CD14-positive monocyte (primary cell): ENCODE measurements at regions not wholly inside any gene's neighbourhood (a gene's known extent, or its start where the extent isn't known, plus 50 kb on each side); places are given as distances from the start of the nearest gene placed in this dataset.

ENCODE experiments used
- DNase-seq, 3 donors: peaks; one replicate each; pipeline ENCODE4 v3.0.0-alpha.2; 2011 to 2022
- H2AFZ ChIP-seq: 2 replicates; pipeline ENCODE4 v1.6.0; 2012; ENCODE audit warnings: mild to moderate bottlenecking, low read depth, low read length, inconsistent platforms; ENCODE audit not compliant: insufficient read depth, poor library complexity, severe bottlenecking
- H3K27ac ChIP-seq, 2 donors: 1 replicate in 1 of 2; 2 replicates in 1 of 2; pipeline ENCODE4 v1.5.1; 2012 to 2013; ENCODE audit warnings: low read length in 2 of 2, control low read depth in 1 of 2, inconsistent platforms in 1 of 2, low read depth in 1 of 2, mild to moderate bottlenecking in 1 of 2
- H3K27me3 ChIP-seq, 2 donors: one replicate each; pipeline versions ENCODE4 v1.6.0 to v1.6.1; 2011 to 2013; ENCODE audit warnings: low read length in 2 of 2; ENCODE audit not compliant: control insufficient read depth in 2 of 2, insufficient read depth in 2 of 2
- H3K36me3 ChIP-seq, 2 donors: replicated peaks in 1 of 2; 1 replicate in 1 of 2; 2 replicates in 1 of 2; pipeline versions ENCODE4 v1.5.1 to v1.6.1; 2012 to 2013; ENCODE audit warnings: low read length in 2 of 2, control low read depth in 1 of 2, inconsistent platforms in 1 of 2, mild to moderate bottlenecking in 1 of 2; ENCODE audit not compliant: insufficient read depth in 2 of 2, control insufficient read depth in 1 of 2
- H3K4me1 ChIP-seq, 2 donors: 1 replicate in 1 of 2; 2 replicates in 1 of 2; pipeline versions ENCODE4 v1.5.1 to v1.6.1; 2012 to 2013; ENCODE audit warnings: low read length in 2 of 2, control low read depth in 1 of 2, inconsistent platforms in 1 of 2, mild to moderate bottlenecking in 1 of 2, moderate library complexity in 1 of 2; ENCODE audit not compliant: insufficient read depth in 2 of 2, control insufficient read depth in 1 of 2
- H3K4me2 ChIP-seq: replicated peaks from 2 replicates; pipeline ENCODE3; 2012; ENCODE audit warnings: low read length, moderate library complexity, mild to moderate bottlenecking; ENCODE audit not compliant: poor library complexity, severe bottlenecking; ENCODE audit errors: extremely low read depth
- H3K4me3 ChIP-seq, 3 experiments: fragments of 200-600 bp in 1 of 3; sonication (generic) in 1 of 3; replicated peaks in 1 of 3; 1 replicate in 2 of 3; 2 replicates in 1 of 3; pipeline ENCODE4 v1.5.1; 2011 to 2013; ENCODE audit warnings: low read length in 3 of 3, mild to moderate bottlenecking in 3 of 3, control low read depth in 2 of 3, low read depth in 2 of 3, inconsistent platforms in 1 of 3, moderate library complexity in 1 of 3
- H3K79me2 ChIP-seq: 2 replicates; pipeline ENCODE4 v1.6.0; 2012; ENCODE audit warnings: mild to moderate bottlenecking, control low read depth, inconsistent platforms, low read length, moderate library complexity; ENCODE audit not compliant: insufficient read depth
- H3K9ac ChIP-seq: 2 replicates; pipeline ENCODE4 v1.6.0; 2017; ENCODE audit warnings: low read length, mild to moderate bottlenecking; ENCODE audit not compliant: insufficient read depth, poor library complexity, severe bottlenecking
- H3K9me3 ChIP-seq, 2 donors: replicated peaks in 1 of 2; 1 replicate in 1 of 2; 2 replicates in 1 of 2; pipeline versions ENCODE4 v1.5.1 to v1.6.1; 2012 to 2013; ENCODE audit warnings: low read length in 2 of 2, control low read depth in 1 of 2; ENCODE audit not compliant: control insufficient read depth in 1 of 2, insufficient read depth in 1 of 2
- H4K20me1 ChIP-seq: 2 replicates; pipeline ENCODE4 v1.6.0; 2012; ENCODE audit warnings: mild to moderate bottlenecking, low read length, control low read depth, moderate library complexity; ENCODE audit not compliant: insufficient read depth
- H3K27ac Mint-ChIP-seq, 7 donors: one replicate each; pipeline ENCODE4 v1.8.0; 2020; ENCODE audit warnings: mild to moderate bottlenecking in 7 of 7, mixed read lengths in 7 of 7, moderate library complexity in 6 of 7, inconsistent platforms in 2 of 7
- H3K27me3 Mint-ChIP-seq, 3 donors: one replicate each; pipeline ENCODE4 v1.8.0; 2021 to 2022; ENCODE audit warnings: low read depth in 3 of 3, mild to moderate bottlenecking in 3 of 3, mixed read lengths in 3 of 3, moderate library complexity in 3 of 3, inconsistent platforms in 1 of 3
- H3K36me3 Mint-ChIP-seq, 2 donors: one replicate each; pipeline ENCODE4 v1.8.0; 2020; ENCODE audit warnings: mixed read lengths in 2 of 2, inconsistent platforms in 1 of 2, mild to moderate bottlenecking in 1 of 2
- H3K4me1 Mint-ChIP-seq: one replicate; pipeline ENCODE4 v1.8.0; 2020; ENCODE audit warnings: mild to moderate bottlenecking, mixed read lengths
- H3K4me3 Mint-ChIP-seq, 2 donors: one replicate each; pipeline ENCODE4 v1.8.0; 2020; ENCODE audit warnings: mild to moderate bottlenecking in 2 of 2, mixed read lengths in 2 of 2, moderate library complexity in 1 of 2
- H3K9me3 Mint-ChIP-seq, 7 donors: one replicate each; pipeline ENCODE4 v1.8.0; 2020 to 2022; ENCODE audit warnings: mixed read lengths in 7 of 7, mild to moderate bottlenecking in 6 of 7, moderate library complexity in 6 of 7, inconsistent platforms in 2 of 7
- WGBS: methylation state at CpG from one replicate; pipeline ENCODE4 v1.1.5; 2013; ENCODE audit warnings: missing lambda C conversion rate; ENCODE audit not compliant: insufficient coverage; 5-methylcytosine and 5-hydroxymethylcytosine counted together
- intact Hi-C, 2 donors: fragments of 100-400 bp; cut with micrococcal nuclease; formaldehyde crosslinking; loops; one replicate each; pipeline versions ENCODE4 v1.15.0 to v1.15.1; 2023
- TF ChIP-seq, protein P1 (sequence below): fragments of 200-600 bp; IDR thresholded peaks from one replicate; pipeline ENCODE4 v1.8.0; 2022; ENCODE audit warnings: antibody characterized with exemption, mild to moderate bottlenecking

- no peak overlapping the region for H3K4me3 ChIP-seq
- Mint-ChIP-seq H3K36me3 (no peaks in the 10 kb centered on the region), H3K4me1 (no peaks in the 10 kb centered on the region), H3K27me3 (no peaks in the 10 kb centered on the region), H3K4me3 (no peak overlapping the region), H3K27ac (no peak overlapping the region), H3K9me3 (peaks cover 5 to 16% (median 7%) of the 10 kb centered on the region in 7 donors)
- H2AFZ ChIP-seq = no peak overlapping the region
- H3K79me2 ChIP-seq = no peaks in the 10 kb centered on the region
- TF ChIP-seq, protein P1, sequence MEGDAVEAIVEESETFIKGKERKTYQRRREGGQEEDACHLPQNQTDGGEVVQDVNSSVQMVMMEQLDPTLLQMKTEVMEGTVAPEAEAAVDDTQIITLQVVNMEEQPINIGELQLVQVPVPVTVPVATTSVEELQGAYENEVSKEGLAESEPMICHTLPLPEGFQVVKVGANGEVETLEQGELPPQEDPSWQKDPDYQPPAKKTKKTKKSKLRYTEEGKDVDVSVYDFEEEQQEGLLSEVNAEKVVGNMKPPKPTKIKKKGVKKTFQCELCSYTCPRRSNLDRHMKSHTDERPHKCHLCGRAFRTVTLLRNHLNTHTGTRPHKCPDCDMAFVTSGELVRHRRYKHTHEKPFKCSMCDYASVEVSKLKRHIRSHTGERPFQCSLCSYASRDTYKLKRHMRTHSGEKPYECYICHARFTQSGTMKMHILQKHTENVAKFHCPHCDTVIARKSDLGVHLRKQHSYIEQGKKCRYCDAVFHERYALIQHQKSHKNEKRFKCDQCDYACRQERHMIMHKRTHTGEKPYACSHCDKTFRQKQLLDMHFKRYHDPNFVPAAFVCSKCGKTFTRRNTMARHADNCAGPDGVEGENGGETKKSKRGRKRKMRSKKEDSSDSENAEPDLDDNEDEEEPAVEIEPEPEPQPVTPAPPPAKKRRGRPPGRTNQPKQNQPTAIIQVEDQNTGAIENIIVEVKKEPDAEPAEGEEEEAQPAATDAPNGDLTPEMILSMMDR = no peak
- intact Hi-C loops = no loop called here
- no peaks in the 10 kb centered on the region for H3K4me1 ChIP-seq
- no peaks in the 10 kb centered on the region for H3K36me3 ChIP-seq
- peaks cover 11 to 17% of the 10 kb centered on the region in 2 donors for H3K9me3 ChIP-seq
- no peaks in the 10 kb centered on the region for H3K27me3 ChIP-seq
- no peak for DNase-seq
- 100% methylated on average over 1 of the region's 2 CpGs for WGBS
- no peak overlapping the region for H3K27ac ChIP-seq
- H4K20me1 ChIP-seq = no peaks in the 10 kb centered on the region
- H3K4me2 ChIP-seq = no peak overlapping the region
- H3K9ac ChIP-seq = no peak overlapping the region
Measured at GRCh38 chr4:189062047-189062820, 878.4 kb upstream of the FRG1 start.

DNA sequence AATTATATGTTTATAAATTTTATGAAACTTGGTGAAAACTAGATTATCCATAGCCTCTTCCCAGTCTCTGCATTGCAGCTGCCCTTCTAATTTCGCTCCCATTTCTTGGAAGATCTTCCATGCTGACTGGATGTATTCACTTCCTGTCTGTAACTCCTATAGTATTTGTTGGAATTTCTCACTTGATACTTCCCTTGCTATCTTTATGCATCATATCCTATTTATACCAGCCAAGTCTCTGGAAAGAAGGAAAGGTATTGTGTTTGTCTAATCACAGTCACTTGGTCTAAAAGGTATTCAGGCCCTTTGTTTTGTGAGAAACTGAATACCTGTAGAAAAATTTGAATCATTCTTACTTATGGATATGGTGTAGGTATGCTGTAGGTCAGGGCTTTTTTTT is 870.9 kb upstream of the FRG1 start:
- Histone ChIP-seq H3K27ac (no peak overlapping the region), H4K20me1 (no peaks in the 10 kb centered on the region), H3K4me2 (no peak overlapping the region), H3K4me3 (no peak overlapping the region), H3K36me3 (no peaks in the 10 kb centered on the region), H3K4me1 (no peaks in the 10 kb centered on the region), H3K79me2 (no peaks in the 10 kb centered on the region), H3K9me3 (peaks cover 0 to 5% of the 10 kb centered on the region in 2 donors), H2AFZ (no peak overlapping the region), H3K9ac (no peak overlapping the region), H3K27me3 (no peaks in the 10 kb centered on the region)
- TF ChIP-seq, protein P1 = no peak
- Mint-ChIP-seq H3K27ac (no peak overlapping the region), H3K36me3 (no peaks in the 10 kb centered on the region), H3K4me3 (no peak overlapping the region), H3K9me3 (peaks cover 0 to 5% (median 2%) of the 10 kb centered on the region in 7 donors), H3K4me1 (no peaks in the 10 kb centered on the region), H3K27me3 (no peaks in the 10 kb centered on the region)
- DNase-seq = no peak
- 80% methylated on average over 1 of the region's 1 CpG for WGBS
- intact Hi-C loops = no loop called here
